ENCODE measurements at regions not wholly inside any gene's neighbourhood (a gene's known extent, or its start where the extent isn't known, plus 50 kb on each side); places are given as distances from the start of the nearest gene placed in this dataset.

DNA sequence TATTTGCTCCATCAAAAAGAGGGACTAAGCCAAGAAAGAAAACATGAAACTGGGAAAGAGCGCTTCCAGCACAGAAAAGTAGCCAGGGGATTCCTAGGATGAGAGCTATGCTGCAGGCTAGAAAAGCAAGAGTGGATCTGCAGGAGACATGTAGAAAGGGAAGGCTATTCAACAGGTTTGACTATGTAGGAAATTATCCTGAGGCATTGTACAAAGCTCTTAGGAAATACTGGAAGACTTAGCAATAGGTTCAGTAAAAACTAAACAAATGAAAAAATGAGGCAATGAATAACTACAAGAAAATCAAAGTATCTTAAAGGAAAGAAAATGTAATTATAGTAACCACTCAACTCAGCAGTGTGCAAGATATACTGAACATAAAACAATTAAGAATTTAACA is 178.7 kb upstream of the FOXN2 start:
- Histone ChIP-seq H3K27me3 (ENCODE audit: control insufficient read depth, extremely low read depth, insufficient read depth, low read length) (no peaks in the 10 kb centered on the region), H3K9me3 (ENCODE audit: control insufficient read depth, low read depth, low read length) (no peaks in the 10 kb centered on the region), H3K36me3 (ENCODE audit: control insufficient read depth in 2 of 2, extremely low read depth in 1 of 2, insufficient read depth in 2 of 2, low read length in 2 of 2) (no peaks in the 10 kb centered on the region), H3K4me1 (ENCODE audit: control insufficient read depth, extremely low read depth, insufficient read depth, low read length) (no peaks in the 10 kb centered on the region), H3K79me2 (ENCODE audit: control insufficient read depth, insufficient read depth, low read length) (no peaks in the 10 kb centered on the region), H3K27ac (ENCODE audit: control insufficient read depth, insufficient read depth, low read length) (no peak overlapping the region), H3K9me1 (ENCODE audit: control insufficient read depth, extremely low read depth, insufficient read depth, low read length) (no peaks in the 10 kb centered on the region), H4K20me1 (ENCODE audit: control insufficient read depth, extremely low read depth, insufficient read depth, low read length) (no peaks in the 10 kb centered on the region), H3K9ac (ENCODE audit: control insufficient read depth, extremely low read depth, insufficient read depth, low read length) (no peak overlapping the region), H3K4me3 (ENCODE audit: control insufficient read depth in 2 of 3, extremely low read depth in 1 of 3, insufficient read depth in 2 of 3, low read depth in 1 of 3, low read length in 3 of 3) (no peak overlapping the region), H3K4me2 (ENCODE audit: control insufficient read depth, extremely low read depth, insufficient read depth, low read depth, low read length) (no peak overlapping the region), H2AFZ (ENCODE audit: control insufficient read depth, low read length) (no peak overlapping the region)
- DNase-seq (ENCODE audit: low read depth, low spot score) (no peak), FAIRE-seq (no peak)
- TF ChIP-seq, protein P1, sequence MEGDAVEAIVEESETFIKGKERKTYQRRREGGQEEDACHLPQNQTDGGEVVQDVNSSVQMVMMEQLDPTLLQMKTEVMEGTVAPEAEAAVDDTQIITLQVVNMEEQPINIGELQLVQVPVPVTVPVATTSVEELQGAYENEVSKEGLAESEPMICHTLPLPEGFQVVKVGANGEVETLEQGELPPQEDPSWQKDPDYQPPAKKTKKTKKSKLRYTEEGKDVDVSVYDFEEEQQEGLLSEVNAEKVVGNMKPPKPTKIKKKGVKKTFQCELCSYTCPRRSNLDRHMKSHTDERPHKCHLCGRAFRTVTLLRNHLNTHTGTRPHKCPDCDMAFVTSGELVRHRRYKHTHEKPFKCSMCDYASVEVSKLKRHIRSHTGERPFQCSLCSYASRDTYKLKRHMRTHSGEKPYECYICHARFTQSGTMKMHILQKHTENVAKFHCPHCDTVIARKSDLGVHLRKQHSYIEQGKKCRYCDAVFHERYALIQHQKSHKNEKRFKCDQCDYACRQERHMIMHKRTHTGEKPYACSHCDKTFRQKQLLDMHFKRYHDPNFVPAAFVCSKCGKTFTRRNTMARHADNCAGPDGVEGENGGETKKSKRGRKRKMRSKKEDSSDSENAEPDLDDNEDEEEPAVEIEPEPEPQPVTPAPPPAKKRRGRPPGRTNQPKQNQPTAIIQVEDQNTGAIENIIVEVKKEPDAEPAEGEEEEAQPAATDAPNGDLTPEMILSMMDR (optimal IDR thresholded peaks at IDR 0.05 in 1 of 3, IDR thresholded peaks at IDR 0.05 in 1 of 3, conservative IDR thresholded peaks at IDR 0.05 in 1 of 3; ENCODE audit: extremely low read depth in 1 of 3, insufficient read depth in 2 of 3, low read length in 3 of 3) = no peak
- no peak for TF ChIP-seq EZH2 (IDR thresholded peaks at IDR 0.05; ENCODE audit: low read length)
- dilution Hi-C loops (cut with MboI; ENCODE audit: extremely low pct_ligation_motif_present, low sequenced_read_pairs) = no loop called here

DNA sequence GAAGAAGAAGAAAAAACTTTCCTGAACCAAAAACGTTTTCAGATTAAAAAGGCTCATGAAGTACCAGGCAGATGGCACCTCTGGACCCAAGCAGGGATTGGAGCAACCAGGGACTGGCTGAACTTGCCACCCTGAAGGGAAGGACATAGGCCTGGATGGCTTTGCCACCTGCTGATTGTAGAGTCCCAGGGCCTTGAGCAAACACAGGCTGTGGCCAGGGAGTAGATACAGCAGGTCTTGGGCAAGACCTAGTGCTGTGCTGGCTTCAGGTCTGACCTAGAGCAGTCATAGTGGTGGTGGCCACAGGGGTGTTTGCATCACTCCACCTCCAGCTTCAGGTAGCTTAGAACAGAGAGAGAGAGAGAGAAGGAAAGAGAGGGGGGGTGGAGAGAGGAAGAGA is 176.7 kb upstream of the FOXN2 start:
- Histone ChIP-seq H3K9me1 (ENCODE audit: control insufficient read depth, extremely low read depth, insufficient read depth, low read length) (no peaks in the 10 kb centered on the region), H3K27me3 (ENCODE audit: control insufficient read depth, extremely low read depth, insufficient read depth, low read length) (no peaks in the 10 kb centered on the region), H3K9ac (ENCODE audit: control insufficient read depth, extremely low read depth, insufficient read depth, low read length) (no peak overlapping the region), H4K20me1 (ENCODE audit: control insufficient read depth, extremely low read depth, insufficient read depth, low read length) (no peaks in the 10 kb centered on the region), H3K79me2 (ENCODE audit: control insufficient read depth, insufficient read depth, low read length) (no peaks in the 10 kb centered on the region), H3K27ac (ENCODE audit: control insufficient read depth, insufficient read depth, low read length) (no peak overlapping the region), H3K4me1 (ENCODE audit: control insufficient read depth, extremely low read depth, insufficient read depth, low read length) (no peaks in the 10 kb centered on the region), H3K4me2 (ENCODE audit: control insufficient read depth, extremely low read depth, insufficient read depth, low read depth, low read length) (no peak overlapping the region), H3K36me3 (ENCODE audit: control insufficient read depth in 2 of 2, extremely low read depth in 1 of 2, insufficient read depth in 2 of 2, low read length in 2 of 2) (no peaks in the 10 kb centered on the region), H3K9me3 (ENCODE audit: control insufficient read depth, low read depth, low read length) (no peaks in the 10 kb centered on the region), H2AFZ (ENCODE audit: control insufficient read depth, low read length) (no peak overlapping the region), H3K4me3 (ENCODE audit: control insufficient read depth in 2 of 3, extremely low read depth in 1 of 3, insufficient read depth in 2 of 3, low read depth in 1 of 3, low read length in 3 of 3) (no peak overlapping the region)
- FAIRE-seq (no peak), DNase-seq (ENCODE audit: low read depth, low spot score) (no peak)
- TF ChIP-seq, protein P1 (optimal IDR thresholded peaks at IDR 0.05 in 1 of 3, IDR thresholded peaks at IDR 0.05 in 1 of 3, conservative IDR thresholded peaks at IDR 0.05 in 1 of 3; ENCODE audit: extremely low read depth in 1 of 3, insufficient read depth in 2 of 3, low read length in 3 of 3) = no peak
- TF ChIP-seq EZH2 (IDR thresholded peaks at IDR 0.05; ENCODE audit: low read length) = no peak
- dilution Hi-C loops (cut with MboI; ENCODE audit: extremely low pct_ligation_motif_present, low sequenced_read_pairs) = no loop called here
